Common myeloid progenitor, CD34-positive (primary cell): ENCODE measurements at regions not wholly inside any gene's neighbourhood (a gene's known extent, or its start where the extent isn't known, plus 50 kb on each side); places are given as distances from the start of the nearest gene placed in this dataset.
"Not testable (repeated sequence)": the region's sequence is repeated elsewhere in the genome, so short reads cannot be mapped to it uniquely, and the experiment has no call there.

Experiments
- CTCF ChIA-PET: fragments of 350-600 bp; sonication (Branson Sonifier 250); formaldehyde crosslinking; loops from one replicate; lab custom pipeline; 2021; ENCODE audit warnings: antibody characterized with exemption; lab: Charles Lee
- POLR2A ChIA-PET: fragments of 350-600 bp; sonication (Branson Sonifier 250); formaldehyde crosslinking; loops from one replicate; lab custom pipeline; 2021; ENCODE audit warnings: antibody characterized with exemption; lab: Charles Lee
- DNase-seq, 3 donors: peaks; one replicate each; pipeline versions ENCODE4 v3.0.0 to v3.0.0-alpha.2; 2013
- H3K27ac ChIP-seq, 2 experiments: 1 replicate in 1 of 2; 2 replicates in 1 of 2; pipeline ENCODE4 v1.7.0; 2013; ENCODE audit warnings: inconsistent platforms in 2 of 2, low read length in 2 of 2, mild to moderate bottlenecking in 2 of 2, low read depth in 1 of 2, moderate library complexity in 1 of 2; ENCODE audit not compliant: severe bottlenecking in 2 of 2, insufficient read depth in 1 of 2, poor library complexity in 1 of 2
- H3K27me3 ChIP-seq, 5 experiments: replicated peaks in 2 of 5; 1 replicate in 3 of 5; 2 replicates in 2 of 5; pipeline versions ENCODE4 v1.6.1 to v1.7.0; 2013; ENCODE audit warnings: low read length in 4 of 5, mild to moderate bottlenecking in 2 of 5, moderate library complexity in 2 of 5, inconsistent platforms in 1 of 5; ENCODE audit not compliant: insufficient read depth in 5 of 5, control insufficient read depth in 4 of 5
- H3K36me3 ChIP-seq, 4 experiments: 1 replicate in 2 of 4; 2 replicates in 2 of 4; pipeline versions ENCODE4 v1.6.1 to v1.7.0; 2013; ENCODE audit warnings: low read length in 3 of 4, control low read depth in 1 of 4, mild to moderate bottlenecking in 1 of 4; ENCODE audit not compliant: control insufficient read depth in 4 of 4, insufficient read depth in 4 of 4
- H3K4me1 ChIP-seq, 4 experiments: 1 replicate in 3 of 4; 2 replicates in 1 of 4; pipeline versions ENCODE4 v1.6.1 to v1.7.1; 2013; ENCODE audit warnings: low read length in 3 of 4, mild to moderate bottlenecking in 3 of 4, control low read depth in 1 of 4, inconsistent platforms in 1 of 4, moderate library complexity in 1 of 4; ENCODE audit not compliant: control insufficient read depth in 4 of 4, insufficient read depth in 4 of 4; ENCODE audit errors: control extremely low read depth in 1 of 4
- H3K4me3 ChIP-seq, 7 experiments: 1 replicate in 4 of 7; 2 replicates in 3 of 7; pipeline versions ENCODE4 v1.5.1 to v1.7.0; 2013; ENCODE audit warnings: mild to moderate bottlenecking in 7 of 7, low read length in 6 of 7, moderate library complexity in 6 of 7, inconsistent platforms in 2 of 7, low read depth in 2 of 7, control low read depth in 1 of 7; ENCODE audit not compliant: insufficient read depth in 4 of 7, control insufficient read depth in 1 of 7; ENCODE audit errors: extremely low read depth in 1 of 7
- H3K9me3 ChIP-seq, 5 experiments: 1 replicate in 4 of 5; 2 replicates in 1 of 5; pipeline versions ENCODE4 v1.6.1 to v1.7.1; 2013; ENCODE audit warnings: low read length in 4 of 5, mild to moderate bottlenecking in 2 of 5, inconsistent platforms in 1 of 5, low read depth in 1 of 5, moderate library complexity in 1 of 5; ENCODE audit not compliant: control insufficient read depth in 4 of 5, insufficient read depth in 2 of 5; ENCODE audit errors: control extremely low read depth in 1 of 5
- WGBS: methylation state at CpG from one replicate; pipeline ENCODE4 v1.1.5; 2013; ENCODE audit not compliant: insufficient coverage; 5-methylcytosine and 5-hydroxymethylcytosine counted together

DNA sequence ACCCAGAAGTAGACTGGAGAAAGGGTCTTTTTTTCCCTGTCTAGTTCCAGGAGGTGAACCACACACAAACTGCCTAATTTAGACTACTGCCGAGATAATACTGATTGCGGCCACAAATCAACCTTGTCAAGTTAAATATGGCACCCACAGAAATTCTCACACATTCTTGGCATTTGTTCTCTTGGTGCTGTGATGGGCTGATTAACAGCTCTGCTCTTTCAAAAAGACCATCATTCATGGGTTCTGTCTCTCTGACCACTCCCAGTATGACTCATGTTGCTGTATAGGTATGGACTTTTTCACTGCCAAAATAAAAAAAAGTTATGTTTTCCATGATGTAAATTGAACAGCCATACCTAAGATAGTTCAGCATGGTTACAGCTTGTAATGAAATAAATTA is 1003.5 kb upstream of the LCORL start:
- no peak overlapping the region for H3K4me3 ChIP-seq
- ChIA-PET CTCF (no interaction called here), POLR2A (no interaction called here)
- H3K36me3 ChIP-seq: no peaks in the 10 kb centered on the region
- 100% methylated on average over 1 of the region's 2 CpGs for WGBS
- no peaks in the 10 kb centered on the region for H3K9me3 ChIP-seq
- H3K4me1 ChIP-seq: no peaks in the 10 kb centered on the region
- H3K27ac ChIP-seq: no peak overlapping the region
- no peaks in the 10 kb centered on the region for H3K27me3 ChIP-seq
- no peak for DNase-seq

DNA sequence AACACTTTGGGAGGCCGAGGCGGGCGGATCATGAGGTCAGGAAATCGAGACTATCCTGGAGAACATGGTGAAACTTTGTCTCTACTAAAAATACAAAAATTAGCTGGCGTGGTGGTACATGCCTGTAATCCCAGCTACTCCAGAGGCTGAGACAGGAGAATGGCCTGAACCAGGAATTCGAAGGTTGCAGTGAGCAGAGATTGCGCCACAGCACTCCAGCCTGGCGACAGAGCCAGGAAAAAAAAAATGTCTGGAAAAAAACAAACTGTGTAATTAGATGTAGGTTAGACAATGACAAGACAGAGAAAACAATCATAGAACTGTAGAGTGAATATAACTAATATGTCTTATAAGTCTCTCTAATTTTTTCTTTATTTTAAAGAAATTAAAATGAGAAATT is 1002.5 kb upstream of the LCORL start:
- Histone ChIP-seq H3K27ac (no peak overlapping the region), H3K4me1 (no peaks in the 10 kb centered on the region), H3K36me3 (no peaks in the 10 kb centered on the region), H3K27me3 (no peaks in the 10 kb centered on the region), H3K9me3 (no peaks in the 10 kb centered on the region), H3K4me3 (no peak overlapping the region)
- ChIA-PET CTCF (no interaction called here), POLR2A (no interaction called here)
- WGBS: 89% methylated on average over 6 of the region's 8 CpGs
- DNase-seq: no peak

DNA sequence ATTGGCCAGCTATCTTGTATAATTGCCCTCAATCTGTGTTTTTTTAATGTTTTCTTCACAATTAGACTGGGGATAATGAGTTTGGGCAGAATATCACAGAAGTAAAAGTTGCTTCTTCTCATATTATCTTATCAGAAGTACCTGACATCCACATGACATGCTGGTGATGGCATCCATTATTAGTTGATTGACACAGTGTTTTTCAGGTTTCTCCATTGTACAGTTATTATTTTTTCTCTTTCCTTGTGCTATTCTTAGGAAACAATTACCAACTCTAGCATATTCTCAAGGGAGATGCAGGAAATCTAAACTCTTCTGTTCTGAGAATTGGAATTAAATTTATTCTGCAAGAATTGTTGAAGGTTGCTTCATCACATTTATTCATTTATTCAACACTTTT is 1000.1 kb upstream of the LCORL start:
- no peaks in the 10 kb centered on the region for H3K4me1 ChIP-seq
- no peak for DNase-seq
- H3K36me3 ChIP-seq: no peaks in the 10 kb centered on the region
- no peak overlapping the region for H3K27ac ChIP-seq
- H3K4me3 ChIP-seq: no peak overlapping the region
- H3K9me3 ChIP-seq: no peaks in the 10 kb centered on the region
- POLR2A ChIA-PET: no interaction called here
- CTCF ChIA-PET: no interaction called here
- no peaks in the 10 kb centered on the region for H3K27me3 ChIP-seq

DNA sequence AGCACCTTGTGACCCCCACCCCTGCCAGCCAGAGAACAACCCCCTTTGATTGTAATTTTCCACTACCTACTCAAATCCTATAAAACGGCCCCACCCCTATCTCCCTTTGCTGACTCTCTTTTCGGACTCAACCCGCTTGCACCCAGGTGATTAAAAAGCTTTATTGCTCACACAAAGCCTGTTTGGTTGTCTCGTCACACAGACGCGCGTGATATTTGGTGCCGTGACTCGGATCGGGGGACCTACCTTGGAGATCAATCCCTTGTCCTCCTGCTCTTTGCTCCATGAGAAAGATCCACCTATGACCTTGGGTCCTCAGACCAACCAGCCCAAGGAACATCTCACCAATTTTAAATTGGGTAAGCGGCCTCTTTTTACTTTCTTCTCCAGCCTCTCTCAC is 995.0 kb upstream of the LCORL start:
- CTCF ChIA-PET, H3K4me1 ChIP-seq, H3K4me3 ChIP-seq, POLR2A ChIA-PET, H3K9me3 ChIP-seq, DNase-seq, H3K27me3 ChIP-seq, H3K36me3 ChIP-seq, H3K27ac ChIP-seq: not testable (repeated sequence)
- 91% methylated on average over 11 of the region's 11 CpGs for WGBS

DNA sequence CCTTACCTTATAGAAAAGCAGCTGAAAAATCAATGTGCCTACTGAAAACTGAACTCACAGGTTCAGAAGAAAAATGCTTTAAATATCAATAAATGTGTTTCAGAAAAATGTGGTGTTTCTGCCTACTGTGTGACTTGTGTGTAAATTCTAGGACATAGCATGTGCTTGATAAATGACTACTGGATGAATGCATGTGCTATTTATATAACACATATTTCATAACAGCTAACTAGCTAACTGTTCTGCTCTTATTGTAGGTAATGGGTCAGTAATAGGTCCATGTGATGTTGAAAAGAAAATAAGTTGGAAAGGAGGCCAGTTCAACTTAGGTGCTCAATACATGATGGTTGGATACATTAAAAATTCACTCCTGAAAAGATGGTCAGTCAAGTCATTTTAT is 993.0 kb upstream of the LCORL start:
- Histone ChIP-seq H3K4me3 (no peak overlapping the region), H3K27ac (no peak overlapping the region)
- CTCF ChIA-PET: no interaction called here

DNA sequence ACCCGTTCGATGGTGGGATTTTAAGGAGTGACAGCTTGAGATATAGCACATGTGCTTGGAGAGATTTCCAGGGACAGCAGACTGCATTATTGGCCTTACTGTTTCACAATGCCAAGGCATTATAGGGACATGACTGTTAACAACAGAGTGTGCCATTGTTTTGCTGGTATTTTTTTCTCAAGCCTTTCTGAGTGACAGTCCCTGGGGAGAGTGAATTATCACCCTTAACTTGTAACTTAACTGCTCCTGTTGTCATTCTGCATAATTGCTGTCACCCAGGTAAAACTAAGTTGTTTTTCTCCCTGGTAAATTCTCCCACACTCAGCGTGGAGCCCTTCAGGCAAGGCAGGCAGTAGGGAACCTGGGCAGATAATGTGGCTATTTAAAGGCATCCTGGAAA is 989.2 kb upstream of the LCORL start:
- Histone ChIP-seq H3K27me3 (no peaks in the 10 kb centered on the region), H3K27ac (no peak overlapping the region), H3K4me1 (no peaks in the 10 kb centered on the region), H3K9me3 (no peaks in the 10 kb centered on the region), H3K4me3 (no peak overlapping the region), H3K36me3 (no peaks in the 10 kb centered on the region)
- 23% methylated on average over 3 of the region's 3 CpGs for WGBS
- CTCF ChIA-PET: interaction anchor here (1.1 kb wide), 1 partner anchor 16 kb away, joined by 3 read pairs; no protein-coding TSS in a partner anchor
- no peak for DNase-seq
- POLR2A ChIA-PET: no interaction called here

More for the DNA sequence above, 993.0 kb upstream of the LCORL start:
- H3K9me3 ChIP-seq: no peaks in the 10 kb centered on the region
- no peaks in the 10 kb centered on the region for H3K36me3 ChIP-seq
- H3K27me3 ChIP-seq: no peaks in the 10 kb centered on the region
- no peak for DNase-seq
- POLR2A ChIA-PET: no interaction called here
- H3K4me1 ChIP-seq: no peaks in the 10 kb centered on the region

DNA sequence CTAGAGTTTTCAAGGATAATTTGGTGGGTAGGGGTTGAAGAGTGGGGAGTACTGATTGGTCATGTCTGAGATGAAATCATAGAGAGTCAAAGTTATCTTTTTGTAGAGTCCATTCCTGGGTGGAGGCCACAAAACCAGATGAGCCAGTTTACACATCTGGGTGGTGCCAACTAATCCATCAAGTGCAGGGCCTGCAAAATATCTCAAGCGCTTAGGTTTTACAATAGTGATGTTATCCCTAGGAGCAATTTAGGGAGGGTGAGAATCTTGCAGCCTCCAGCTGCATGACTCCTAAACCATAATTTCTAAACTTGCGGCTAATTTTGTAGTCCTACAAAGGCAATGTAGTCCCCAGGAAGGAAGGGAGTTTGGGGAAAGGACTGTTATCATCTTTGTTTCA is 988.3 kb upstream of the LCORL start:
- no peak for DNase-seq
- Histone ChIP-seq H3K9me3 (no peaks in the 10 kb centered on the region), H3K27me3 (no peaks in the 10 kb centered on the region), H3K4me1 (no peaks in the 10 kb centered on the region), H3K4me3 (no peak overlapping the region), H3K27ac (no peak overlapping the region), H3K36me3 (no peaks in the 10 kb centered on the region)
- 75% methylated on average over 1 of the region's 2 CpGs for WGBS
- POLR2A ChIA-PET: no interaction called here
- CTCF ChIA-PET: interaction anchor here (1.1 kb wide), 1 partner anchor 15 kb away, joined by 3 read pairs; no protein-coding TSS in a partner anchor
